Testis (tissue), 2 donors: ENCODE measurements at regions not wholly inside any gene's neighbourhood (a gene's known extent, or its start where the extent isn't known, plus 50 kb on each side); places are given as distances from the start of the nearest gene placed in this dataset.

ENCODE experiments used
- DNase-seq: peaks from one replicate; pipeline ENCODE4 v3.0.0-alpha.2; 2019
- H3K27ac ChIP-seq, 2 donors: fragments of 200-600 bp; sonication (generic); one replicate each; pipeline ENCODE4 v1.5.1; 2019
- H3K27me3 ChIP-seq: fragments of 200-600 bp; sonication (generic); one replicate; pipeline ENCODE4 v1.5.1; 2019
- H3K36me3 ChIP-seq: fragments of 200-600 bp; sonication (generic); one replicate; pipeline ENCODE4 v1.5.1; 2017; ENCODE audit warnings: low read depth; ENCODE audit errors: missing control alignments
- H3K4me1 ChIP-seq: fragments of 200-600 bp; sonication (generic); one replicate; pipeline ENCODE4 v1.5.1; 2019
- H3K4me3 ChIP-seq, 2 donors: fragments of 200-600 bp; sonication (generic); one replicate each; pipeline ENCODE4 v1.5.1; 2017 to 2019
- H3K9me3 ChIP-seq: fragments of 200-600 bp; sonication (generic); one replicate; pipeline ENCODE4 v1.5.1; 2017
- POLR2A ChIP-seq: fragments of 450-650 bp; IDR thresholded peaks from one replicate; pipeline ENCODE4 v1.6.1; 2017; ENCODE audit warnings: antibody characterized with exemption, mild to moderate bottlenecking, moderate library complexity
- WGBS, 2 donors: methylation state at CpG; one replicate each; pipeline ENCODE4 v1.1.5; 2018; 5-methylcytosine and 5-hydroxymethylcytosine counted together
- intact Hi-C: fragments of 100-400 bp; cut with DNase I; formaldehyde crosslinking; loops from one replicate; pipeline ENCODE4 v1.15.1; 2023; ENCODE audit warnings: low total_unique reads
- TF ChIP-seq, protein P1 (sequence below), 3 experiments: fragments of 450-650 bp in 2 of 3; fragments of 200-600 bp in 1 of 3; sonication (generic) in 1 of 3; IDR thresholded peaks; one replicate each; pipeline ENCODE4 v1.5.1; 2016 to 2019; ENCODE audit warnings: antibody characterized with exemption in 3 of 3, mild to moderate bottlenecking in 2 of 3, moderate library complexity in 1 of 3

DNA sequence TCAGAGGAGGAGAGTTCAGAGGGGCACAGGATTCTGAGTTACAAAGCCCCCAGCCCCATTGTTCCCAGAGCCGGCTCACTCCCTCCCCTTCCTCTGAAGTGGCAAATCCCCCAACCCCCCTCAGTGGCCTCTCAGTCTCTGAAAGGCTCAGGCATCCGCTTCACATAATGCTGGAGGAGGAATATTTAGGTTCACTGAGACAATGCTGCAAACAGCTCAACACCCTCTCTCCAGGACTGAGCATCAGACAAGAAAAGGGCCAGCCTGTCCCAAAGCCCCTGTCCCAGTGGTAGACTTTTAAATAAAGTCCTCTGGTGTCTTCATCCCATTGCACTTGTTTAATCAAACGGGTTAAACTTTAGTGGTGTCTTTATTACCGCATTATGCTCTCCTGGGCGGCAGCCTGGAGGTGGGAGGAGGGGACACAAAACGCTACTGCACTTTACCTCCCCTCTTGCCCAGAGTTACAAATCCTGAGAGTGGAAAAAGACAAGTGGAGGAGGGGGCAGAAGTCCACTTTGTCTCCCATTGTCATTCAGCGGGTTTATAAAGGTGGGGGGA lies 257.9 kb downstream of the FGFR2 start:
- no peaks in the 10 kb centered on the region for H3K9me3 ChIP-seq
- no peak overlapping the region for H3K27ac ChIP-seq
- no peaks in the 10 kb centered on the region for H3K4me1 ChIP-seq
- no peaks in the 10 kb centered on the region for H3K36me3 ChIP-seq
- TF ChIP-seq POLR2A, result no peak
- TF ChIP-seq, protein P1, sequence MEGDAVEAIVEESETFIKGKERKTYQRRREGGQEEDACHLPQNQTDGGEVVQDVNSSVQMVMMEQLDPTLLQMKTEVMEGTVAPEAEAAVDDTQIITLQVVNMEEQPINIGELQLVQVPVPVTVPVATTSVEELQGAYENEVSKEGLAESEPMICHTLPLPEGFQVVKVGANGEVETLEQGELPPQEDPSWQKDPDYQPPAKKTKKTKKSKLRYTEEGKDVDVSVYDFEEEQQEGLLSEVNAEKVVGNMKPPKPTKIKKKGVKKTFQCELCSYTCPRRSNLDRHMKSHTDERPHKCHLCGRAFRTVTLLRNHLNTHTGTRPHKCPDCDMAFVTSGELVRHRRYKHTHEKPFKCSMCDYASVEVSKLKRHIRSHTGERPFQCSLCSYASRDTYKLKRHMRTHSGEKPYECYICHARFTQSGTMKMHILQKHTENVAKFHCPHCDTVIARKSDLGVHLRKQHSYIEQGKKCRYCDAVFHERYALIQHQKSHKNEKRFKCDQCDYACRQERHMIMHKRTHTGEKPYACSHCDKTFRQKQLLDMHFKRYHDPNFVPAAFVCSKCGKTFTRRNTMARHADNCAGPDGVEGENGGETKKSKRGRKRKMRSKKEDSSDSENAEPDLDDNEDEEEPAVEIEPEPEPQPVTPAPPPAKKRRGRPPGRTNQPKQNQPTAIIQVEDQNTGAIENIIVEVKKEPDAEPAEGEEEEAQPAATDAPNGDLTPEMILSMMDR (IDR thresholded peaks at IDR 0.05), result no peak
- intact Hi-C loops, result no loop called here
- no peak for DNase-seq
- H3K4me3 ChIP-seq, result no peak overlapping the region
- no peaks in the 10 kb centered on the region for H3K27me3 ChIP-seq
- 49 to 57% methylated on average over 7 of the region's 7 CpGs for WGBS, 2 donors

DNA sequence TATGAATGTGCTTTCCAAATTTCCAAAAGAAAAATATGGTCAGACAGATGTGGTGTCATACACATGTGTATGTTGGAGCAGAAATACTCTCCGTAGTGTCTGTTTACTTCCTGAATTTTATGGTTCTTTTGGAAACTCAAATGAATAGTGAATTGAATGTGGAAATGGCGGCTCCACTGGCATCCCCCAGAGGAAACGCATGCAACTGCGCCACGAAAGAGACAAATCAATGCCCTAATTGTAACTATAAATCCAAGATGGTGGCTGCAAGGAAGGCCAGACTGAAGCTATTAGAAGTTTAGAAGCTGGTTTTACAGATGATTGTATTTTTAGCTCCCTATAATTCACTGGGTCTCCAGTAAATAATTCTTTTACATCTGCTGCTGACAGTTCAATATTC lies 246.7 kb downstream of the FGFR2 start:
- 92 to 97% methylated on average over 5 of the region's 5 CpGs for WGBS, 2 donors
- Histone ChIP-seq H3K27me3 (no peaks in the 10 kb centered on the region), H3K4me3 (no peak overlapping the region), H3K9me3 (no peaks in the 10 kb centered on the region), H3K4me1 (no peaks in the 10 kb centered on the region), H3K27ac (no peak overlapping the region), H3K36me3 (no peaks in the 10 kb centered on the region)
- intact Hi-C loops, result no loop called here
- no peak for DNase-seq
- TF ChIP-seq POLR2A, result no peak
- TF ChIP-seq, protein P1 (IDR thresholded peaks at IDR 0.05), result no peak

DNA sequence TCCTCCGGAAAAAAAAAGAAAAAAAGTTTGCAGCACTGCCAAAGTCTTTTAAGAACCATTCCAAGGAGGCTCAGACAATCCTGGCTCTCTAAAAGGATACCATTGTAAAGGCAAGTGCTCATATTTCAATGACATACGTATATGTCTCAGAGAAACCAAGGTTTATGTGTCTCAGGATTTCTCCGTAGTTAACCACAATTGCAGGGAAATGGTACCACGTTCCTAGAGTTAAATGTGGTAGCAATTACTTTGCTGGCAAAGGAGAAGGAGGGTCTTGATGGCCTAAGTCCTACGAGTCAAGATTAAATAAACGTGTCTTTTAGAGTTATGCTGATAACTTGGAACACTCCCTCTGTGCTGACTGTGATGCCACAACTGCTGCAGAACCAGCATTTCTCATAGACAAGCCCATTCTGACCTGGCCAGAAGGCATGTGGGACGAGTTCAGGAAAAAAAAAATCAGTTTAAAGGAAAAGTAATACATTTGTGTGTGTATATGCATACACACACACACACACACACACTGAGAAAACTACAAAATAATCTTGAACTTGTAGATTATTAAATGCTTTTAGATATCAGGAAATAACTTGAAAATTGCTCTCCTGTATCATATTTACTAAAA lies 245.9 kb downstream of the FGFR2 start:
- no peak for DNase-seq
- whole genome bisulfite sequencing, 2 donors, result 58 to 67% methylated on average over 7 of the region's 7 CpGs
- H3K27ac ChIP-seq, result no peak overlapping the region
- intact Hi-C loops, result no loop called here
- TF ChIP-seq POLR2A, result no peak
- TF ChIP-seq, protein P1 (IDR thresholded peaks at IDR 0.05), result no peak
- H3K36me3 ChIP-seq, result no peaks in the 10 kb centered on the region
- no peak overlapping the region for H3K4me3 ChIP-seq
- no peaks in the 10 kb centered on the region for H3K4me1 ChIP-seq
- H3K27me3 ChIP-seq, result no peaks in the 10 kb centered on the region
- no peaks in the 10 kb centered on the region for H3K9me3 ChIP-seq

DNA sequence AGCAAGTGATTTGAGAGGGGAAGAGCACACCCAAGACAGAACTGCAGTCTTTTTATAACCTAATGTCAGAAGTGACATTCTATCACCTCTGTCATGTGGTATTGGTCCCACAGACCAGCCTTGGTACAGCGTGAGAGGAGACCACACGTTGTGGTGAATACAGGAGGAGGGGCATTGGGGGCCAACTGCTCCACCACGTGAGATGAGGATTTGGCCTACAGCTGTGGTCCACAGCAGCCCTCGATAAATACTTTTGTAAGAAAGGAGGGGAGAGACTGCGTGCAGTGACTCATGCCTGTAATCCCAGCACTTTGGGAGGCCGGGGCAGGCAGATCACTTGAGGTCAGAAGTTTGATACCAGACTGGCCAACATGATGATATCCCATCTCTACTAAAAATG lies 243.1 kb downstream of the FGFR2 start:
- H3K27ac ChIP-seq, result no peak overlapping the region
- no peak for DNase-seq
- TF ChIP-seq POLR2A, result no peak
- TF ChIP-seq, protein P1 (IDR thresholded peaks at IDR 0.05), result no peak
- H3K27me3 ChIP-seq, result no peaks in the 10 kb centered on the region
- 90 to 91% methylated on average over 6 of the region's 6 CpGs for WGBS, 2 donors
- H3K36me3 ChIP-seq, result no peaks in the 10 kb centered on the region
- no peaks in the 10 kb centered on the region for H3K9me3 ChIP-seq
- H3K4me3 ChIP-seq, result no peak overlapping the region
- intact Hi-C loops, result no loop called here
- no peaks in the 10 kb centered on the region for H3K4me1 ChIP-seq

DNA sequence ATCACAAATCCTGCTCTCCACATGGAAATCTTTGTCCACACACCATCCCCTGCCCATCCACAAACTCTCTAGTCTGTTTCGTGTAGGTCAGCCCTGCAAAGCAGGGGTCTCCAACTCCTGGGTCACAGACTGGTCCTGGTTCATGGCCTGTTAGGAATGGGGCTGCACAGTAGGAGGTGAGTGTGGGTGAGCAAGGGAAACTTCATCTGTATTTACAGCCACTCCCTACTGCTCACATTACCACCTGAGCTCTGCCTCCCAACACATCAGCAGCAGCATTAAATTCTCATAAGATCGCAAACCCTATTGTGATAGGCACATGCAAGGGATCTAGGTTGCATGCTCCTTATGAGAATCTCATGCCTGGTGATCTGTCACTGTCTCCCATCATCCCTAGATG lies 242.1 kb downstream of the FGFR2 start:
- Histone ChIP-seq H3K36me3 (no peaks in the 10 kb centered on the region), H3K4me3 (no peak overlapping the region), H3K27ac (no peak overlapping the region), H3K4me1 (no peaks in the 10 kb centered on the region), H3K9me3 (no peaks in the 10 kb centered on the region), H3K27me3 (no peaks in the 10 kb centered on the region)
- TF ChIP-seq, protein P1 (IDR thresholded peaks at IDR 0.05), result no peak
- TF ChIP-seq POLR2A, result no peak
- intact Hi-C loops, result no loop called here
- 93 to 100% methylated on average over 2 of the region's 2 CpGs for WGBS, 2 donors
- DNase-seq, result no peak
